Glutamatergic neuron (in vitro differentiated cells): ENCODE measurements at regions not wholly inside any gene's neighbourhood (a gene's known extent, or its start where the extent isn't known, plus 50 kb on each side); places are given as distances from the start of the nearest gene placed in this dataset.

ENCODE experiments used
- DNase-seq: peaks from one replicate; pipeline ENCODE4 v3.0.0; 2022
- H3K27ac Mint-ChIP-seq: one replicate; pipeline ENCODE4 v1.8.0; 2020; ENCODE audit warnings: mild to moderate bottlenecking, mixed read lengths, inconsistent platforms; ENCODE audit not compliant: unreplicated experiment
- H3K27me3 Mint-ChIP-seq: one replicate; pipeline ENCODE4 v1.8.0; 2020; ENCODE audit warnings: mild to moderate bottlenecking, moderate library complexity, mixed read lengths, inconsistent platforms; ENCODE audit not compliant: unreplicated experiment
- H3K36me3 Mint-ChIP-seq: one replicate; pipeline ENCODE4 v1.8.0; 2020; ENCODE audit warnings: mild to moderate bottlenecking, mixed read lengths, inconsistent platforms; ENCODE audit not compliant: unreplicated experiment
- H3K4me1 Mint-ChIP-seq: one replicate; pipeline ENCODE4 v1.8.0; 2020; ENCODE audit warnings: mild to moderate bottlenecking, low read depth, mixed read lengths, inconsistent platforms; ENCODE audit not compliant: unreplicated experiment
- H3K4me3 Mint-ChIP-seq: one replicate; pipeline ENCODE4 v1.8.0; 2020; ENCODE audit warnings: mild to moderate bottlenecking, mixed read lengths, inconsistent platforms; ENCODE audit not compliant: unreplicated experiment
- H3K9me3 Mint-ChIP-seq: one replicate; pipeline ENCODE4 v1.8.0; 2020; ENCODE audit warnings: mild to moderate bottlenecking, moderate library complexity, mixed read lengths, inconsistent platforms; ENCODE audit not compliant: unreplicated experiment
- TF ChIP-seq, protein P1 (sequence below): fragments of 200-600 bp; sonication (generic); IDR thresholded peaks from one replicate; pipeline ENCODE4 v1.5.0; 2021; ENCODE audit not compliant: partially characterized antibody, unreplicated experiment

DNA sequence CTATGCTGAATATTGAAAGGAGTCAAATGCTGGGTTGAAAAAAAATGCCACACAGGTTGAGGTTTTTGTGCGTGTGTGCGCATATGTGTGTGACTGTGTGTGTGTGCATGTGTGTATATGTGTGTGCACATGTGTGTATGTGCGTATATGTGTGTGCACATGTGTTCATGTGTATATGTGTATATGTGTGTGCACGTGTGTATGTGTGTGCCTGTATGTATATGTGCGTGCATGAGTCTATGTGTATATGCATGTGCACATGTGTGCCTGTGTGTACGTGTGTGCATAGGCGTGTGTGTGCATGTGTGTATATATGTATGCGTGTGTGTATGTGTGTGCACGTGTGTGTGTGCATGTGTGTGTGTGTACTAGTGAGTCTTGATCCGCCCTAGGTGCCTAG is 655.7 kb downstream of the AACS start:
- Mint-ChIP-seq H3K36me3 (peaks cover 9% of the 10 kb centered on the region), H3K4me1 (no peaks in the 10 kb centered on the region), H3K4me3 (no peak overlapping the region), H3K27ac (no peak overlapping the region), H3K27me3 (no peaks in the 10 kb centered on the region), H3K9me3 (peaks cover 6% of the 10 kb centered on the region)
- DNase-seq = no peak
- TF ChIP-seq, protein P1, sequence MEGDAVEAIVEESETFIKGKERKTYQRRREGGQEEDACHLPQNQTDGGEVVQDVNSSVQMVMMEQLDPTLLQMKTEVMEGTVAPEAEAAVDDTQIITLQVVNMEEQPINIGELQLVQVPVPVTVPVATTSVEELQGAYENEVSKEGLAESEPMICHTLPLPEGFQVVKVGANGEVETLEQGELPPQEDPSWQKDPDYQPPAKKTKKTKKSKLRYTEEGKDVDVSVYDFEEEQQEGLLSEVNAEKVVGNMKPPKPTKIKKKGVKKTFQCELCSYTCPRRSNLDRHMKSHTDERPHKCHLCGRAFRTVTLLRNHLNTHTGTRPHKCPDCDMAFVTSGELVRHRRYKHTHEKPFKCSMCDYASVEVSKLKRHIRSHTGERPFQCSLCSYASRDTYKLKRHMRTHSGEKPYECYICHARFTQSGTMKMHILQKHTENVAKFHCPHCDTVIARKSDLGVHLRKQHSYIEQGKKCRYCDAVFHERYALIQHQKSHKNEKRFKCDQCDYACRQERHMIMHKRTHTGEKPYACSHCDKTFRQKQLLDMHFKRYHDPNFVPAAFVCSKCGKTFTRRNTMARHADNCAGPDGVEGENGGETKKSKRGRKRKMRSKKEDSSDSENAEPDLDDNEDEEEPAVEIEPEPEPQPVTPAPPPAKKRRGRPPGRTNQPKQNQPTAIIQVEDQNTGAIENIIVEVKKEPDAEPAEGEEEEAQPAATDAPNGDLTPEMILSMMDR = no peak

DNA sequence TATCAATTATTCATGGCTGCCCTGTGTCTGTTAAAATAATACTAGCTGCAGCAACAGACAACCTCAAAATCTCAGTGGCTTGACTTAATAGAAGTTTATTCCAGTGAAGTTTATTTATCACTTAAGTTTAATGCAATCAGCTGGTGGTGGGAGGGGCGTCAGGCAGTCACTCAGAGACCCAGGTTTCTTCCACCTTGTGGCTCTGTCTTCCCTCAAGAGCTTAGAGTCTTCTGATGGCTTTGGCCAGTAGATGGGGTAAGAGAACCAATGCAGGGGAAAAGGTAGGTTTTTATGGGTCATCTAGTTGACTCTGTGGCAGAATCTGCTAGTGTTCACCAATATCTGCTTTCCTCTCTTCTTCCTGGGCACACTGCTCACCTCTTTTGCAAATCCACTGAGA is 668.9 kb downstream of the AACS start:
- H3K27me3 Mint-ChIP-seq = no peaks in the 10 kb centered on the region
- H3K27ac Mint-ChIP-seq = no peak overlapping the region
- no peak overlapping the region for H3K4me3 Mint-ChIP-seq
- TF ChIP-seq, protein P1 = no peak
- H3K9me3 Mint-ChIP-seq = peaks cover 3% of the 10 kb centered on the region
- no peaks in the 10 kb centered on the region for H3K36me3 Mint-ChIP-seq
- H3K4me1 Mint-ChIP-seq = no peaks in the 10 kb centered on the region
- DNase-seq = no peak

DNA sequence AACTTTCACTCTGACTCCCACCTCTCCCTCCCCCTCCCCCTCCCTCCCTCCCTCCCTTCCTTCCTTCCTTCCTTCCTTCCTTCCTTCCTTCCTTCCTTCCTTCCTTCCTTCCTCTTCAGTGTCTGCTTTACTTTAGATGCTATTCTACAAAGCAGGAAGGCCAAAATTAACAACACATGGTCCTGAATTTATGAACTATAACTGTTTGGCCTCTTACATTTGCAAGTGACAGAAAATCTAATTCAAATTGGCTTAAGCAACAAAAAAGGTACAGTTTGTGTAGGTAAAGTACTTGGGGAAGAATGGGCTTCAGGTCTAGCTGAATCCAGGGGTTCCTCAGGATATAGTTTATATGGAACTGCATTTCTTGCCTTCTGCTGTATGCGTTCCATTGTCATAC is 673.0 kb downstream of the AACS start:
- DNase-seq = no peak
- Mint-ChIP-seq H3K4me1 (no peaks in the 10 kb centered on the region), H3K9me3 (peaks cover 3% of the 10 kb centered on the region), H3K27ac (no peak overlapping the region), H3K27me3 (no peaks in the 10 kb centered on the region), H3K4me3 (no peak overlapping the region), H3K36me3 (peaks cover 4% of the 10 kb centered on the region)
- TF ChIP-seq, protein P1 = no peak

DNA sequence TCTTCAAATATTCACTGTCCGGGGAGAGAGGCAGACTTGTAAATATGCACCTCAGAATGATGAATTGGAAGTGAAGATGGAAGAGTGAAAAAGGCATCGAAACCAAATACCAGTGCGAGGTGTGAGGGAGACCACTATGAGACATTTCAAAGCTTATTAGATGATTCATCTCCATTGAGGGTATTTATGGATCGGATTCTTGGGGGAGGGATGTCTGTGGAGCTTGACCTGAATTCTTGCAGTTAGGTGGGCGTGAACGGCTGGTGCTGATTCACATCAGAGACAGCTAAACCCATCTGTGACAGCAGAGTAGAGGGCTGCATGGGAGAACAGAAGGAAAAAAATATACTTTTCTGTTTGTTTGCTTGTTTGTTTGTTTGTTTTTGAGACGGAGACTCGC is 677.2 kb downstream of the AACS start:
- Mint-ChIP-seq H3K27ac (no peak overlapping the region), H3K4me1 (no peaks in the 10 kb centered on the region), H3K27me3 (no peaks in the 10 kb centered on the region), H3K36me3 (peaks cover 4% of the 10 kb centered on the region), H3K9me3 (peaks cover 3% of the 10 kb centered on the region), H3K4me3 (no peak overlapping the region)
- DNase-seq = no peak
- TF ChIP-seq, protein P1 = no peak

DNA sequence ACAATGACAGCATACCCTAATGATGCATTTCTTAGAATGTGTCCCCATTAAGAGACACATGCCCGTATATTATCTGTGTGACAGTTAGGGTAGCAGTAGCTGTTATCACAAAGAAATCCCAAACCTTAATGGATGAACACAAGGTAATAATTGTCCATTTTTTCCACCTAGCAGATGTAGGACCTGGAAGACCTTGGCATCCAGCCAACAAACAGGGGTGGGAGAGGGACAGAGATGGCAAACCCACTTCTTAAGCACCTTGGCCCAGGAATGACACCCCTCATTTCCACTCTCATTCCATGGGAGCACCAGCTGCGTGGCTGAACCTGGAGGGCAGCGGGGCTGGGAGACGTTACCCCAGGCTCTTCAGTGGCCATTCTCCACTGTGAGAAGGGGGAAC is 679.0 kb downstream of the AACS start:
- Mint-ChIP-seq H3K36me3 (peaks cover 4% of the 10 kb centered on the region), H3K9me3 (peaks cover 3% of the 10 kb centered on the region)

More for the DNA sequence above, 679.0 kb downstream of the AACS start:
- H3K27me3 Mint-ChIP-seq = no peaks in the 10 kb centered on the region
- no peak overlapping the region for H3K4me3 Mint-ChIP-seq
- no peaks in the 10 kb centered on the region for H3K4me1 Mint-ChIP-seq
- TF ChIP-seq, protein P1 = no peak
- no peak overlapping the region for H3K27ac Mint-ChIP-seq
- DNase-seq = no peak
